ENCODE measurements at regions not wholly inside any gene's neighbourhood (a gene's known extent, or its start where the extent isn't known, plus 50 kb on each side); places are given as distances from the start of the nearest gene placed in this dataset.

DNA sequence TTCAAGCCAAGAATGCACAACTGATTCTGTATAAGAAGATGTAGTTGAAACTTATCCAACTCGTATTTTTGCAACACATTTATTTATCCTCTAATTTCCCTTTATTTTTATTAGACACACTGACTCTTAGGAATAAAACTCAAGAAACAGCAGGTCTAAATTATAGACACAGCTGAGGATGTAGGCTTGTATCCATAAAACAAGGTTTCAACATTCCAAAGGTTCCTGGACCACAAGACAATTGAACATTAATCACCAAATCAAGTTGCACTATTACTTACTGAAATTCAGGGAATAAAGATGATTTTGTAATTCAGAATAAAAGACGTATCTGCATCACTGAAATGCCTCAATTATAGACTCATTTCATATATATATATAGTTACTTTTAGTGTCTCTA, 683.5 kb upstream of the GRIA3 start:
- Histone ChIP-seq H3K27me3 (replicated peaks; ENCODE audit: insufficient read depth) (no peaks in the 10 kb centered on the region), H3K4me1 (ENCODE audit: control insufficient read depth in 1 of 2, low read depth in 2 of 2) (no peaks in the 10 kb centered on the region), H3K9me3 (no peaks in the 10 kb centered on the region), H3K4me3 (no peak overlapping the region), H3K27ac (no peak overlapping the region), H3K36me3 (no peaks in the 10 kb centered on the region)
- TF ChIP-seq CTCF (IDR thresholded peaks at IDR 0.05) = no peak
- ATAC-seq (ENCODE audit: insufficient number of reproducible peaks, low FRiP score, low read depth) = no peak
- no peak for DNase-seq (ENCODE audit: low spot score)

DNA sequence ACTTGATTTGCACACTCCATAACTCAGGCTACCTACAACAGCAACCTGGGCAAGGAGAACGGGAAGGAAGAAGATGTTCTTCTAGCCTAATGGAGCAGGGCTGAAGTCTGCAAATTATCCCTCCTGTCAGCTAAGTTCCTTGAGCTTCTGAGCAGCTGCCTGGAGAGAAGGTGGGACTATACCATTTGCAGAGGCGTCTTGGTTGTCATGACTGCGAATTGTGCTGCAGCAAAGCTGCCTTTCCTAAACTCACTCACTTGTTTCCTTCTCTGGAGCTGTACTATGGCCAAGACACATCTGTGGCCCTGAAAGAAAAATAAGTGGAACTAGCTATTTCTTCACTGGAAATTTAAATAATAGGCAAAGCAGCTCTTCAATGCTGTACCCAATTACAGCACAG, 682.4 kb upstream of the GRIA3 start:
- TF ChIP-seq CTCF (IDR thresholded peaks at IDR 0.05) = no peak
- no peak for ATAC-seq (ENCODE audit: insufficient number of reproducible peaks, low FRiP score, low read depth)
- Histone ChIP-seq H3K27me3 (replicated peaks; ENCODE audit: insufficient read depth) (no peaks in the 10 kb centered on the region), H3K36me3 (no peaks in the 10 kb centered on the region), H3K9me3 (no peaks in the 10 kb centered on the region), H3K4me1 (ENCODE audit: control insufficient read depth in 1 of 2, low read depth in 2 of 2) (no peaks in the 10 kb centered on the region), H3K4me3 (no peak overlapping the region), H3K27ac (no peak overlapping the region)
- DNase-seq (ENCODE audit: low spot score) = no peak

- no peaks in the 10 kb centered on the region for H3K4me1 ChIP-seq (ENCODE audit: control insufficient read depth in 1 of 2, low read depth in 2 of 2)
- no peak overlapping the region for H3K4me3 ChIP-seq
- no peak overlapping the region for H3K27ac ChIP-seq
- H3K9me3 ChIP-seq = no peaks in the 10 kb centered on the region
- no peak for TF ChIP-seq CTCF (IDR thresholded peaks at IDR 0.05)
- DNase-seq (ENCODE audit: low spot score) = no peak
- no peaks in the 10 kb centered on the region for H3K36me3 ChIP-seq
- H3K27me3 ChIP-seq (replicated peaks; ENCODE audit: insufficient read depth) = no peaks in the 10 kb centered on the region
- ATAC-seq (ENCODE audit: insufficient number of reproducible peaks, low FRiP score, low read depth) = no peak
These were observed 680.1 kb upstream of the GRIA3 start for GRCh38 chrX:122504026-122504425.

- no peak for DNase-seq (ENCODE audit: low spot score)
- Histone ChIP-seq H3K27me3 (replicated peaks; ENCODE audit: insufficient read depth) (no peaks in the 10 kb centered on the region), H3K27ac (no peak overlapping the region), H3K9me3 (no peaks in the 10 kb centered on the region), H3K36me3 (no peaks in the 10 kb centered on the region), H3K4me3 (no peak overlapping the region), H3K4me1 (ENCODE audit: control insufficient read depth in 1 of 2, low read depth in 2 of 2) (no peaks in the 10 kb centered on the region)
- TF ChIP-seq CTCF (IDR thresholded peaks at IDR 0.05) = no peak
- no peak for ATAC-seq (ENCODE audit: insufficient number of reproducible peaks, low FRiP score, low read depth)
These were observed 671.5 kb upstream of the GRIA3 start for GRCh38 chrX:122512561-122513072.

DNA sequence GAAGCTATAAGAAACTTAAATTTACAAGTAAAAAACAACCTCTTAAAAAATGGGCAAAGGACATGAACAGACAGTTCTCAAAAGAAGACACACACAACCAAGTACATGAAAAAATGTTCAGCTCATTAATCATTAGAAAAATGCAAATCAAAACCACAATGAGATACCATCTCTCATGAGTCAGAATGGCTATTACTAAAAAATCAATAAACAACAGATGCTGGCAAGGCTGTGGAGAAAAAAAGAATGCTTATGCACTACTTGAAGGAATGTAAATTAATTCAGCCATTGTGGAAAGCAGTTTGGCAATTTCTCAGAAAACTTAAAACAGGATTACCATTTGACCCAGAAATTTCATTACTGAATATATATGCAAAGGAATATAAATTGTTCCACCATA, 666.3 kb upstream of the GRIA3 start:
- Histone ChIP-seq H3K27me3 (replicated peaks; ENCODE audit: insufficient read depth) (no peaks in the 10 kb centered on the region), H3K27ac (no peak overlapping the region), H3K9me3 (no peaks in the 10 kb centered on the region), H3K4me3 (no peak overlapping the region), H3K4me1 (ENCODE audit: control insufficient read depth in 1 of 2, low read depth in 2 of 2) (no peaks in the 10 kb centered on the region), H3K36me3 (no peaks in the 10 kb centered on the region)
- DNase-seq (ENCODE audit: low spot score) (no peak), ATAC-seq (ENCODE audit: insufficient number of reproducible peaks, low FRiP score, low read depth) (no peak)
- TF ChIP-seq CTCF (IDR thresholded peaks at IDR 0.05) = no peak
